ENCODE measurements at regions not wholly inside any gene's neighbourhood (a gene's known extent, or its start where the extent isn't known, plus 50 kb on each side); places are given as distances from the start of the nearest gene placed in this dataset.

GRCh38 chr4:37132351-37132974 is 112.1 kb upstream of the NWD2 start (continued):
- no peak for TF ChIP-seq PRDM10 (IDR thresholded peaks at IDR 0.05; ENCODE audit: partially characterized antibody)
- peak; percentile 44 for TF ChIP-seq NFE2 (IDR thresholded peaks at IDR 0.05; ENCODE audit: low read depth)
- TF ChIP-seq SNAPC5 (CRISPR knock-in tag; IDR thresholded peaks at IDR 0.05), result no peak
- TF ChIP-seq ZBTB49 (CRISPR knock-in tag; IDR thresholded peaks at IDR 0.05; ENCODE audit: borderline replicate concordance), result no peak
- TF ChIP-seq ZNF140 (CRISPR knock-in tag; IDR thresholded peaks at IDR 0.05), result no peak
- no peak for TF ChIP-seq SRSF1 (IDR thresholded peaks at IDR 0.05; ENCODE audit: low read depth, low read length)
- peak; percentile 65 for TF ChIP-seq C11orf30 (IDR thresholded peaks at IDR 0.05; ENCODE audit: low read depth)
- TF ChIP-seq ZNF133 (CRISPR knock-in tag; IDR thresholded peaks at IDR 0.05), result no peak
- TF ChIP-seq ZNF395 (CRISPR knock-in tag; IDR thresholded peaks at IDR 0.05), result no peak
- TF ChIP-seq ELF1 (tag; IDR thresholded peaks at IDR 0.05), result no peak
- TF ChIP-seq NR3C1 (CRISPR knock-in tag; IDR thresholded peaks at IDR 0.05), result no peak
- no peak for TF ChIP-seq CTBP1 (IDR thresholded peaks at IDR 0.05; ENCODE audit: borderline replicate concordance)
- no peak for TF ChIP-seq RERE (CRISPR knock-in tag; IDR thresholded peaks at IDR 0.05; ENCODE audit: borderline replicate concordance)
- no peak for TF ChIP-seq ESRRA (IDR thresholded peaks at IDR 0.05; ENCODE audit: borderline replicate concordance, low read depth)
